HG03039 (cell line): ENCODE measurements at regions not wholly inside any gene's neighbourhood (a gene's known extent, or its start where the extent isn't known, plus 50 kb on each side); places are given as distances from the start of the nearest gene placed in this dataset.

ENCODE experiments used
- ATAC-seq: cut with Tn5 transposase; IDR thresholded peaks from one replicate; pipeline ENCODE4 v1.9.1; 2021; ENCODE audit warnings: mild to moderate bottlenecking, moderate library complexity; ENCODE audit not compliant: unreplicated experiment

GRCh38 chr11:134571301-134571700 is 159.3 kb upstream of the B3GAT1 start:
- no peak for ATAC-seq

- no peak for ATAC-seq
These were observed 157.2 kb upstream of the B3GAT1 start for GRCh38 chr11:134569195-134569594.

GRCh38 chr11:134566311-134566710 is 154.3 kb upstream of the B3GAT1 start:
- no peak for ATAC-seq

GRCh38 chr11:134565343-134565891 is 153.4 kb upstream of the B3GAT1 start:
- no peak for ATAC-seq

- ATAC-seq, result no peak
These were observed 152.6 kb upstream of the B3GAT1 start for GRCh38 chr11:134564472-134565200.

- ATAC-seq, result no peak
These were observed 151.0 kb upstream of the B3GAT1 start for GRCh38 chr11:134562941-134563471.

- no peak for ATAC-seq
These were observed 150.2 kb upstream of the B3GAT1 start for GRCh38 chr11:134562196-134562595.

- ATAC-seq, result no peak
These were observed 149.3 kb upstream of the B3GAT1 start for GRCh38 chr11:134561331-134561720.

GRCh38 chr11:134560566-134561330 is 148.7 kb upstream of the B3GAT1 start:
- no peak for ATAC-seq

GRCh38 chr11:134560066-134560465 is 148.0 kb upstream of the B3GAT1 start:
- no peak for ATAC-seq

GRCh38 chr11:134559602-134559962 is 147.5 kb upstream of the B3GAT1 start:
- ATAC-seq, result no peak

GRCh38 chr11:134558916-134559601 is 147.0 kb upstream of the B3GAT1 start:
- no peak for ATAC-seq

GRCh38 chr11:134558258-134558835 is 146.3 kb upstream of the B3GAT1 start:
- ATAC-seq, result no peak

- ATAC-seq, result no peak
These were observed 145.7 kb upstream of the B3GAT1 start for GRCh38 chr11:134557571-134558257.

- ATAC-seq, result no peak
These were observed 144.1 kb upstream of the B3GAT1 start for GRCh38 chr11:134556186-134556585.

- no peak for ATAC-seq
These were observed 143.5 kb upstream of the B3GAT1 start for GRCh38 chr11:134555510-134555909.

- ATAC-seq, result no peak
These were observed 142.8 kb upstream of the B3GAT1 start for GRCh38 chr11:134554861-134555260.

GRCh38 chr11:134554106-134554505 is 142.1 kb upstream of the B3GAT1 start:
- ATAC-seq, result no peak

- no peak for ATAC-seq
These were observed 140.7 kb upstream of the B3GAT1 start for GRCh38 chr11:134552749-134553148.

- no peak for ATAC-seq
These were observed 133.5 kb upstream of the B3GAT1 start for GRCh38 chr11:134545521-134545920.
